HCT116 (cell line): ENCODE measurements at regions not wholly inside any gene's neighbourhood (a gene's known extent, or its start where the extent isn't known, plus 50 kb on each side); places are given as distances from the start of the nearest gene placed in this dataset.

Experiments
- ATAC-seq: fragments of 200-7000 bp; cut with Tn5 transposase; 2 replicates; pipeline ENCODE4 v1.9.1; 2020; ENCODE audit warnings: mild to moderate bottlenecking, moderate library complexity
- BruUV-seq: library from RNA; stranded (reverse); fragments of 400-500 nt; replicated peaks from 2 replicates; lab custom pipeline; 2021; lab: Mats Ljungman, UMichigan
- CTCF ChIA-PET: fragments of 300-600 bp; sonication (Branson Sonifier 250); formaldehyde crosslinking; loops from one replicate; lab custom pipeline; 2021; ENCODE audit warnings: antibody characterized with exemption; lab: Charles Lee
- POLR2A ChIA-PET: fragments of 300-600, 350-600 bp; sonication (Branson Sonifier 250); formaldehyde crosslinking; loops from one replicate; lab custom pipeline; 2021; ENCODE audit warnings: antibody characterized with exemption; lab: Charles Lee
- RAD21 ChIA-PET, 2 experiments: fragments of 300-600 bp; sonication (Branson Sonifier 250); formaldehyde crosslinking; loops; one replicate each; lab custom pipeline; 2023; ENCODE audit warnings: low total read pairs in 2 of 2; ENCODE audit not compliant: uncharacterized antibody in 2 of 2, unreplicated experiment in 2 of 2, low non-redundant PET in 1 of 2; lab: Charles Lee
- DNase-seq: peaks from one replicate; pipeline ENCODE4 v3.0.0-alpha.2; 2010; ENCODE audit warnings: low read depth, low spot score
- H2AFZ ChIP-seq: fragments of 200-600 bp; shearing (Covaris generic), sonication (generic); 2 replicates; pipeline ENCODE4 v1.6.1; 2017; ENCODE audit warnings: low read depth, mixed run types, mixed read lengths, antibody characterized with exemption, low read length; ENCODE audit not compliant: poor library complexity, severe bottlenecking
- H3K27ac ChIP-seq: 2 replicates; pipeline ENCODE4 v1.5.1; 2012; ENCODE audit warnings: low read depth, low read length
- H3K27me3 ChIP-seq: fragments of 200-600 bp; sonication (generic); 2 replicates; pipeline ENCODE4 v1.6.1; 2016; ENCODE audit warnings: mixed run types, low read length, mixed read lengths; ENCODE audit not compliant: insufficient read depth
- H3K36me3 ChIP-seq, 2 experiments: fragments of 200-500 bp in 1 of 2; fragments of 200-600 bp in 1 of 2; sonication (Bioruptor generic) in 1 of 2; sonication (generic) in 1 of 2; 2 replicates each; pipeline versions ENCODE4 v1.5.1 to v1.6.1; 2014 to 2016; ENCODE audit warnings: low read length in 2 of 2, inconsistent platforms in 1 of 2, mixed read lengths in 1 of 2, mixed run types in 1 of 2; ENCODE audit not compliant: insufficient read depth in 2 of 2, control insufficient read depth in 1 of 2
- H3K4me1 ChIP-seq, 2 experiments: fragments of 200-600 bp in 1 of 2; sonication (generic) in 1 of 2; 2 replicates each; pipeline versions ENCODE4 v1.5.1 to v1.6.1; 2012 to 2017; ENCODE audit warnings: low read length in 2 of 2, inconsistent platforms in 1 of 2, mild to moderate bottlenecking in 1 of 2, mixed read lengths in 1 of 2, mixed run types in 1 of 2, moderate library complexity in 1 of 2; ENCODE audit not compliant: insufficient read depth in 2 of 2, control insufficient read depth in 1 of 2
- H3K4me2 ChIP-seq: fragments of 200-600 bp; sonication (generic); 2 replicates; pipeline ENCODE4 v1.6.1; 2017; ENCODE audit warnings: mixed run types, low read length, mixed read lengths
- H3K4me3 ChIP-seq, 2 experiments: fragments of 200-600 bp in 1 of 2; sonication (generic) in 1 of 2; replicated peaks in 1 of 2; 2 replicates each; pipeline ENCODE4 v1.5.1; 2011 to 2016; ENCODE audit warnings: low read length in 2 of 2, control low read depth in 1 of 2, low read depth in 1 of 2, mild to moderate bottlenecking in 1 of 2, mixed read lengths in 1 of 2, mixed run types in 1 of 2
- H3K79me2 ChIP-seq: fragments of 200-600 bp; sonication (generic); 2 replicates; pipeline ENCODE4 v1.6.1; 2017; ENCODE audit warnings: mild to moderate bottlenecking, mixed run types, low read length, moderate library complexity, mixed read lengths; ENCODE audit not compliant: insufficient read depth
- H3K9ac ChIP-seq: fragments of 200-600 bp; sonication (generic); 2 replicates; pipeline ENCODE4 v1.6.1; 2016; ENCODE audit warnings: low read length, mixed read lengths
- H3K9me2 ChIP-seq: fragments of 200-600 bp; sonication (generic), shearing (Covaris generic); 2 replicates; pipeline ENCODE4 v1.6.1; 2017; ENCODE audit warnings: mixed run types, mild to moderate bottlenecking, moderate library complexity; ENCODE audit not compliant: insufficient read depth
- H3K9me3 ChIP-seq, 2 experiments: fragments of 200-500 bp in 1 of 2; fragments of 200-600 bp in 1 of 2; sonication (Bioruptor generic) in 1 of 2; sonication (generic) in 1 of 2; 2 replicates each; pipeline ENCODE4 v1.6.1; 2014 to 2017; ENCODE audit warnings: low read length in 2 of 2, mixed read lengths in 2 of 2, inconsistent platforms in 1 of 2, low read depth in 1 of 2, mild to moderate bottlenecking in 1 of 2, mixed run types in 1 of 2, moderate library complexity in 1 of 2; ENCODE audit not compliant: control insufficient read depth in 1 of 2, insufficient read depth in 1 of 2
- H4K20me1 ChIP-seq: fragments of 200-600 bp; sonication (generic), shearing (Covaris generic); 2 replicates; pipeline ENCODE4 v1.6.1; 2017; ENCODE audit warnings: mixed run types, mild to moderate bottlenecking, moderate library complexity; ENCODE audit not compliant: insufficient read depth
- CBX3 ChIP-seq: IDR thresholded peaks from 2 replicates; pipeline ENCODE4 v1.6.1; 2012; ENCODE audit warnings: low read depth
- EGR1 ChIP-seq: IDR thresholded peaks from 2 replicates; pipeline ENCODE4 v1.6.1; 2012; ENCODE audit warnings: low read depth
- ELF1 ChIP-seq: IDR thresholded peaks from 2 replicates; pipeline ENCODE4 v1.6.1; 2012; ENCODE audit warnings: low read depth, borderline replicate concordance
- EZH2 ChIP-seq: fragments of 200-600 bp; sonication (generic); IDR thresholded peaks from 2 replicates; pipeline ENCODE4 v1.6.1; 2017; ENCODE audit warnings: antibody characterized with exemption, mixed run types
- RAD21 ChIP-seq: IDR thresholded peaks from 2 replicates; pipeline ENCODE4 v1.6.1; 2012; ENCODE audit warnings: low read depth, mild to moderate bottlenecking
- SRF ChIP-seq: IDR thresholded peaks from 2 replicates; pipeline ENCODE4 v1.6.1; 2012; ENCODE audit warnings: low read depth
- YY1 ChIP-seq: IDR thresholded peaks from 2 replicates; pipeline ENCODE4 v1.6.1; 2011; ENCODE audit warnings: low read length, low read depth, moderate library complexity, mild to moderate bottlenecking; ENCODE audit not compliant: insufficient replicate concordance; ENCODE audit errors: extremely low read depth
- ZFX ChIP-seq: fragments of 450-650 bp; IDR thresholded peaks from 2 replicates; pipeline ENCODE4 v1.6.1; 2017
- ZNF274 ChIP-seq: fragments of 200-500 bp; sonication (Bioruptor generic); IDR thresholded peaks from 2 replicates; pipeline ENCODE4 v1.6.1; 2014; ENCODE audit warnings: mild to moderate bottlenecking, low read depth, low read length, inconsistent platforms
- intact Hi-C: fragments of 100-400 bp; cut with micrococcal nuclease; formaldehyde crosslinking; loops from 2 replicates; pipeline ENCODE4 v1.10.0; 2022
- TF ChIP-seq, protein P1 (sequence below): IDR thresholded peaks from 2 replicates; pipeline ENCODE4 v1.6.1; 2011; ENCODE audit warnings: mild to moderate bottlenecking, low read length, moderate library complexity; ENCODE audit not compliant: insufficient replicate concordance; ENCODE audit errors: extremely low read depth

DNA sequence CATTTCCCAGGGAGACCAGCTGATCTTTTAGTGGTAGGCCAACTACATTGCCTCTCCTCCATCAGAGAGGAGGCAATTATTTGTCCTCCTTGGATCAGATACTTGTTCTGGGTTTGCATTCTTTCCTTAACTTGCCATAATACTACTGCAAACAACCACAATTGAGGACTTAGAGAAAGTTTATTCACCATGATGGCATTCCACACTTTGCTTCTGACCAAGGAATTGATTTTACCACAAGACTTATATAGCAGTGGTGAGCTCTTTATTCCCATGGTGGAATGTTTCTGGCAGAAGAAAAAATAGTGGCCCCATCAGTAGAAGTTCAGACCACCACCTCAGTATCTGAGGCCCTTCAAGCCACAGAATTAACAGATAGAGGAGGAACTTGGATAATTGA lies 123.9 kb upstream of the PPP3CA start (continued):
- TF ChIP-seq ZNF274 (no peak), CBX3 (no peak), EGR1 (no peak)

DNA sequence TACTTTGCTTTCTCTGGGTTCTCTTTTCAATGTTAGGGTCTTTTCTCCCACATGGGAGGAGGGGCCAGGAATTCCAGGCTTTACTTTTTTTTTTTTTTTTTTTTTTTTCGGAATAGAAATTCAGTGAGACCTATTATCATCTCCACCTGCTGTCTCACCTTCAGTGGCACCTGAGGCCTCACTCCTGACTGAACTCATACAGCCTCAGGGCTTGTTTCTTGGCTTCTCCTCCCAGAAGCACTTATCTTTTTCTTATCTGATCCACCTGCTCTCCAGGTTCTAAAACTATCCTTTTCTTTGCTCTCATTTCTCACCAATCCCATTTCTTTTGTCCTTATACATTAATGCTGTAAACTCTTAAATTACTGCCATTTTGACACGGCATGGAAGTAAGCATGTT lies 117.3 kb upstream of the PPP3CA start:
- no TSS peak for BruUV-seq
- POLR2A ChIA-PET: no interaction called here
- TF ChIP-seq ZNF274 (no peak), ZFX (no peak), SRF (no peak), EZH2 (no peak), YY1 (no peak), ELF1 (no peak), RAD21 (no peak)
- TF ChIP-seq, protein P1, sequence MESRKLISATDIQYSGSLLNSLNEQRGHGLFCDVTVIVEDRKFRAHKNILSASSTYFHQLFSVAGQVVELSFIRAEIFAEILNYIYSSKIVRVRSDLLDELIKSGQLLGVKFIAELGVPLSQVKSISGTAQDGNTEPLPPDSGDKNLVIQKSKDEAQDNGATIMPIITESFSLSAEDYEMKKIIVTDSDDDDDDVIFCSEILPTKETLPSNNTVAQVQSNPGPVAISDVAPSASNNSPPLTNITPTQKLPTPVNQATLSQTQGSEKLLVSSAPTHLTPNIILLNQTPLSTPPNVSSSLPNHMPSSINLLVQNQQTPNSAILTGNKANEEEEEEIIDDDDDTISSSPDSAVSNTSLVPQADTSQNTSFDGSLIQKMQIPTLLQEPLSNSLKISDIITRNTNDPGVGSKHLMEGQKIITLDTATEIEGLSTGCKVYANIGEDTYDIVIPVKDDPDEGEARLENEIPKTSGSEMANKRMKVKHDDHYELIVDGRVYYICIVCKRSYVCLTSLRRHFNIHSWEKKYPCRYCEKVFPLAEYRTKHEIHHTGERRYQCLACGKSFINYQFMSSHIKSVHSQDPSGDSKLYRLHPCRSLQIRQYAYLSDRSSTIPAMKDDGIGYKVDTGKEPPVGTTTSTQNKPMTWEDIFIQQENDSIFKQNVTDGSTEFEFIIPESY: no peak
- no peaks in the 10 kb centered on the region for H3K9me2 ChIP-seq
- no peaks in the 10 kb centered on the region for H4K20me1 ChIP-seq
- H3K4me3 ChIP-seq: no peak overlapping the region
- no peaks in the 10 kb centered on the region for H3K36me3 ChIP-seq
- peak overlapping the region; percentile 75 for H2AFZ ChIP-seq
- H3K4me2 ChIP-seq: no peak overlapping the region
- H3K27ac ChIP-seq: no peak overlapping the region
- CTCF ChIA-PET: no interaction called here
- no peak for DNase-seq
- RAD21 ChIA-PET: no interaction called here
- ATAC-seq: no peak
- intact Hi-C loops: no loop called here
- H3K27me3 ChIP-seq: no peaks in the 10 kb centered on the region
- H3K4me1 ChIP-seq: no peaks in the 10 kb centered on the region
- H3K9me3 ChIP-seq: no peaks in the 10 kb centered on the region
- no peak overlapping the region for H3K9ac ChIP-seq
- H3K79me2 ChIP-seq: no peaks in the 10 kb centered on the region
